Brain microvascular endothelial cell (primary cell): ENCODE measurements at regions not wholly inside any gene's neighbourhood (a gene's known extent, or its start where the extent isn't known, plus 50 kb on each side); places are given as distances from the start of the nearest gene placed in this dataset.

Experiments
- DNase-seq: peaks from one replicate; pipeline ENCODE4 v3.0.0-alpha.2; 2020
- H3K27ac ChIP-seq: fragments of 250-450 bp; sonication (Bioruptor Pico); 2 replicates; pipeline ENCODE4 v1.5.1; 2020; ENCODE audit warnings: mild to moderate bottlenecking, moderate library complexity
- H3K27me3 ChIP-seq: fragments of 250-450 bp; sonication (Bioruptor Pico); replicated peaks from 2 replicates; pipeline ENCODE4 v1.5.1; 2020; ENCODE audit warnings: mild to moderate bottlenecking
- H3K36me3 ChIP-seq: fragments of 250-450 bp; sonication (Bioruptor Pico); replicated peaks from 2 replicates; pipeline ENCODE4 v1.5.1; 2020; ENCODE audit warnings: mild to moderate bottlenecking
- H3K4me3 ChIP-seq: 2 replicates; pipeline ENCODE4 v1.5.1; 2011; ENCODE audit warnings: low read depth, mild to moderate bottlenecking, control low read depth, low read length, moderate library complexity
- in situ Hi-C: cut with HindIII; loops from 2 replicates; pipeline ENCODE4 v1.10.0; 2017; ENCODE audit warnings: low sequenced_read_pairs, low pct_ligation_motif_present
- TF ChIP-seq, protein P1 (sequence below): IDR thresholded peaks from 2 replicates; pipeline ENCODE4 v1.5.1; 2011; ENCODE audit warnings: low read depth, mild to moderate bottlenecking, moderate library complexity, low read length, control low read depth, inconsistent platforms; ENCODE audit errors: missing control alignments

DNA sequence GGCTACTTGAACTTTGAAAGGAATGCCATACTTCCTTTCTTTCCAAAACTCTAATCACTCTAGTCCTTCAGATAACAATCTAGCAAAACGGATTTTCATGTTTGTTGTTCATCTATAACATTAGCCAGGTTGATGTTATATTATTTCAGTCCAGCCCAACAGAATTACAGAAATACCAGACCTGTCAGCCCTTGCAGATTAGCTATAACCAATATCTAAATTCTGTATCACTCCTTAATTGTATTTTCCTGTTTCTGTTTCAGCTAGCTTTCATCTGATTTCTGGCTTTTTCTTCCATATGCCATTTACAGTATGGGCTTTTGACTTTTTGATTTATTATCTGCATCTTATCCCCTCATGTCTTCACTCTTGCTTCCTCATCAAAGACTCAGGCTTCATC, 479.8 kb upstream of the CDH8 start:
- Histone ChIP-seq H3K4me3 (no peak overlapping the region), H3K36me3 (no peaks in the 10 kb centered on the region), H3K27me3 (no peaks in the 10 kb centered on the region), H3K27ac (no peak overlapping the region)
- TF ChIP-seq, protein P1, sequence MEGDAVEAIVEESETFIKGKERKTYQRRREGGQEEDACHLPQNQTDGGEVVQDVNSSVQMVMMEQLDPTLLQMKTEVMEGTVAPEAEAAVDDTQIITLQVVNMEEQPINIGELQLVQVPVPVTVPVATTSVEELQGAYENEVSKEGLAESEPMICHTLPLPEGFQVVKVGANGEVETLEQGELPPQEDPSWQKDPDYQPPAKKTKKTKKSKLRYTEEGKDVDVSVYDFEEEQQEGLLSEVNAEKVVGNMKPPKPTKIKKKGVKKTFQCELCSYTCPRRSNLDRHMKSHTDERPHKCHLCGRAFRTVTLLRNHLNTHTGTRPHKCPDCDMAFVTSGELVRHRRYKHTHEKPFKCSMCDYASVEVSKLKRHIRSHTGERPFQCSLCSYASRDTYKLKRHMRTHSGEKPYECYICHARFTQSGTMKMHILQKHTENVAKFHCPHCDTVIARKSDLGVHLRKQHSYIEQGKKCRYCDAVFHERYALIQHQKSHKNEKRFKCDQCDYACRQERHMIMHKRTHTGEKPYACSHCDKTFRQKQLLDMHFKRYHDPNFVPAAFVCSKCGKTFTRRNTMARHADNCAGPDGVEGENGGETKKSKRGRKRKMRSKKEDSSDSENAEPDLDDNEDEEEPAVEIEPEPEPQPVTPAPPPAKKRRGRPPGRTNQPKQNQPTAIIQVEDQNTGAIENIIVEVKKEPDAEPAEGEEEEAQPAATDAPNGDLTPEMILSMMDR: no peak
- DNase-seq: no peak
- in situ Hi-C loops: no loop called here

DNA sequence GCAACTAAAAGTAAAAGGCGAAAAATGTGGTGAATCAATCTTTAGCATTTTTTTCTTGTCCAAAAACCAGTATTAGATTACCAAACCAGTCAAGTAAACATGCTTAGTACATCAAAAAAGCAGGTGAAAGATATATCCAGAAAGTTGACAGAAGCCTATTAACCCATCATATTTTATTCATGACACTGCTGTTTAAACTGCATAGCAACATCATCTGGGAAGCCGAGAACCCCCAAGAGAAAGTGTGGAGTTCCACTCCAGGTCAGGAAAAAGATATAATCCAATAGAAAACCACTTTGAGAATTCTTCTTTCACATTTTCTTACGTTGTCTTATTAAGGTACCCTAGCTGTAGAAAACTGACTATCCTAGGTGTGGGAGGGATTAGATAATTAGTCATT, 466.8 kb upstream of the CDH8 start:
- no peaks in the 10 kb centered on the region for H3K36me3 ChIP-seq
- H3K27ac ChIP-seq: no peak overlapping the region
- TF ChIP-seq, protein P1: no peak
- in situ Hi-C loops: no loop called here
- no peak for DNase-seq
- H3K4me3 ChIP-seq: no peak overlapping the region
- no peaks in the 10 kb centered on the region for H3K27me3 ChIP-seq

DNA sequence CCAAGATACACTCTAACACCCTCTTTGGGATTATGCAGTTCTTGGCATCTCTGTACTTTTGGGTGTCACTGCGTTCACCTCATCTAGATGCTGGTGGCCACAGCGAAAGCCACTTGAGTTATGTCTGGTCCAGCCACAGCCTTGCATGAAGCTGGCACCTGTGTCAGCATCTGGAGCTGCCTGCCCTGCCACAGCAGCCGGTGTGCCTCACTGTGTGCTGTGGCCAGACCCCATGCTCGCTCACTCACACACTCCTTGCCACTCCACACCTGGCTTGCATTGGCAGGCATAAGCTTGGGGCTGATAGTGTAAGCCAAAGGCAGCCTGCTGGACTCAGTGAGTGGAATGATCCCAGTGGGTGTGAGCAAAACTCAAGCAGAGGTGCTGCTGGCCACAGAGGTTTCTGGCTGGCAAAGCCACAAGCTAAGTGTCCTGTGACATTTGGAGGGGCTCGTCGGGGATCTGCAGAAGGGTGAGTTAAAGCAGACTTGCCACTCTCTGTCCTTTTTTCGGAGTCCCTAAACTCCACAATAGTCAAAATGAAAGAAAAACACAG, 442.7 kb upstream of the CDH8 start:
- no peaks in the 10 kb centered on the region for H3K36me3 ChIP-seq
- DNase-seq: no peak
- TF ChIP-seq, protein P1: no peak

DNA sequence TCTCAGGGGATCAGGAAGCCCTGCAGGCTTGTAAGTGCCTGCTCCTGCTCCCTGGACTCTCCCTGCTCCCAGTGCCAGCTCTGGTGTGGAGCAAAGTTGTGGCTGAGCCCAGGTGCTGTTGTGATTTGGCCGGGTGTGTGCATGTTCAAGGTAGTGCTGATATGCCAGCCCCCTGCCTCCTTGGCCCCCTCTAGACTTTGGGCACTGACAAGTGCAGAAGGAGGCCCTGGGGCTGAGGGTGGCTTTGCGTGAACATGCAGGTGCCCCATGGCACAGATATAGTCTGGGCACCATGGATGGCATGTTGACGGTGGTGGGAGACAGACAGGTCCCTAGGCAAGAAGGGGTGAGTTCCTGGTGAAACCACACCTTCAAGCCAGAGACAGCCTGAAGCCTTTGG, 441.6 kb upstream of the CDH8 start:
- H3K27ac ChIP-seq: no peak overlapping the region

More for the DNA sequence above, 442.7 kb upstream of the CDH8 start:
- Histone ChIP-seq H3K27me3 (no peaks in the 10 kb centered on the region), H3K27ac (no peak overlapping the region), H3K4me3 (no peak overlapping the region)
- in situ Hi-C loops: no loop called here

DNA sequence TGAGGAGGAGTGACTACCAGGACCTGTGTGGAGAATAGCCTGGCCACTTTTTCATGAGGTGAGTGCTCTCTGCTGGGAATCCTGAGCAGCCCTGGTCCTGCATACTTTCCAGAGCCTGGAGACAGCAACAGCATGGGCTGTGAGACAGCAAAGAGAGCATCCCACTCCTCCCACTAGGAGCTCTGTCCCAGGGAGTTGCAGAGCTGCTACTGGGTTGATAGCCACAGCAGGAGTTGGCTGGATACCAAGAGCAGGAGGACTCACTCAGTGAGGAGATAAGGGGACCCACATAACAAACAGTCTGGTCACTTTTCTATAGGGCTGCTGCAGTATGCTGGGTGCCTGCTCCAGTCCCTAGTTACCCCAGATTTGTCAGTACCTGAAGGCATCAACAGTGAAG, 439.3 kb upstream of the CDH8 start:
- in situ Hi-C loops: no loop called here
- TF ChIP-seq, protein P1: no peak
- DNase-seq: no peak

More for the DNA sequence above, 441.6 kb upstream of the CDH8 start:
- no peak overlapping the region for H3K4me3 ChIP-seq
- no peaks in the 10 kb centered on the region for H3K27me3 ChIP-seq
- DNase-seq: no peak
- in situ Hi-C loops: no loop called here
- TF ChIP-seq, protein P1: no peak
- no peaks in the 10 kb centered on the region for H3K36me3 ChIP-seq

DNA sequence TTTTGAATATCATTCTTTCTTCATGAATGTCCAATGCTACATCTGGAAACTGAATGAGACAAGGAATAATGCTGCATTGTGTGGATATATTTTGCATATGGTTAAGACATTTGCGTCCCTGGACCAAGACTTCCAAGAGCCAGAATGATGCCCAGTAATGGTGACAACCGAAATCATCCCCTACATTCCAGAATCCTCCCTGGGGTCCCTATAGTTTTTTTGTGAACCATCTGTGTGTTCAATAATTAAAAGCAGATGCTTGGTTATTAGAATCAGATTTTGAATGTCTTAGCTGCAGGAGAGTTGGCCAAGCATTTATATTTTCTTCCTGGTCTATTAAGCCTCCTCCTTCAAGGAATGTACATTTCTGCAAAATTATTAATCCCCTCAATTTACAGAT, 426.7 kb upstream of the CDH8 start:
- in situ Hi-C loops: no loop called here
- TF ChIP-seq, protein P1: no peak
- no peak overlapping the region for H3K27ac ChIP-seq
- H3K36me3 ChIP-seq: no peaks in the 10 kb centered on the region
- H3K4me3 ChIP-seq: no peak overlapping the region
- no peaks in the 10 kb centered on the region for H3K27me3 ChIP-seq
- DNase-seq: no peak

More for the DNA sequence above, 439.3 kb upstream of the CDH8 start:
- Histone ChIP-seq H3K27ac (no peak overlapping the region), H3K4me3 (no peak overlapping the region), H3K27me3 (no peaks in the 10 kb centered on the region), H3K36me3 (no peaks in the 10 kb centered on the region)
